ENCODE measurements at regions not wholly inside any gene's neighbourhood (a gene's known extent, or its start where the extent isn't known, plus 50 kb on each side); places are given as distances from the start of the nearest gene placed in this dataset.

DNA sequence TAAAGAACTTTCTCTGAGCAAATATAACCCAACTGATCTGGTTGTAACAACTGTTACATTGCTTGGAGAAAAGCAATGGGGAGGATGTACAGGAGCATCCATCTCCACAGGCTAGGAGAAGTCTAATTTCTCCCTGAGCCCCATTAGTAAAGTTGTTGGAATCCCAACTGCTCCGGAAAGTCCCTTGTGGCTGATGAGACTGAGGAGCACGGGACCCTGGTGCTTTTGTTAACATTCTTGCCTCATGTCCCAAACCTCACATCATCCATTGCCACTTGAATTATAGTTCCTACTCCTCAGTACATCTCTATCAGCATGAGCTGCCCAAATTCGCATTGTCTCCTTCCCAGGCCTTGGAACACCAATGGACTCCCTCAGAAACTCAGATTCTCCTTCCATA lies 260.6 kb upstream of the BMP2 start:
- Histone ChIP-seq H2BK120ac (ENCODE audit: low read depth, low read length) (no peak overlapping the region), H2BK5ac (ENCODE audit: low read depth, low read length, poor library complexity, severe bottlenecking) (no peak overlapping the region), H3K4me2 (ENCODE audit: low read length, poor library complexity, severe bottlenecking) (no peak overlapping the region), H4K91ac (ENCODE audit: low read length) (no peak overlapping the region), H3K27ac (ENCODE audit: low read length, poor library complexity, severe bottlenecking) (no peak overlapping the region), H3K14ac (ENCODE audit: low read length in 2 of 2) (no peak overlapping the region), H3K79me1 (replicated peaks; ENCODE audit: low read length, poor library complexity, severe bottlenecking) (no peaks in the 10 kb centered on the region), H2BK12ac (ENCODE audit: low read length in 2 of 2) (no peak overlapping the region), H3K4me1 (ENCODE audit: control insufficient read depth, insufficient read depth, low read depth, low read length) (no peaks in the 10 kb centered on the region), H3K27me3 (ENCODE audit: control insufficient read depth in 1 of 2, insufficient read depth in 1 of 2, low read length in 2 of 2) (peaks cover 0 to 15% of the 10 kb centered on the region in 2 experiments), H3K4ac (ENCODE audit: low read depth in 1 of 2, low read length in 2 of 2) (no peak overlapping the region), H2AFZ (ENCODE audit: low read depth, low read length) (no peak overlapping the region), H2AK5ac (ENCODE audit: low read length, severe bottlenecking) (no peak overlapping the region), H2BK15ac (ENCODE audit: low read depth, poor library complexity, severe bottlenecking) (no peak overlapping the region), H4K8ac (ENCODE audit: low read length) (no peak overlapping the region), H3K4me3 (ENCODE audit: insufficient read depth in 1 of 2, low read depth in 1 of 2, low read length in 2 of 2) (no peak overlapping the region), H3K9me3 (ENCODE audit: control insufficient read depth, low read length) (peaks cover 5% of the 10 kb centered on the region), H3K9ac (ENCODE audit: low read length) (no peak overlapping the region), H3K18ac (ENCODE audit: low read depth in 1 of 2, low read length in 2 of 2) (no peak overlapping the region), H3K36me3 (ENCODE audit: control insufficient read depth in 1 of 2, insufficient read depth in 2 of 2, low read depth in 1 of 2, low read length in 2 of 2) (no peaks in the 10 kb centered on the region), H3K23ac (ENCODE audit: low read length in 2 of 2) (no peak overlapping the region)
- no peak for DNase-seq
- 86% methylated on average over 3 of the region's 3 CpGs for WGBS

DNA sequence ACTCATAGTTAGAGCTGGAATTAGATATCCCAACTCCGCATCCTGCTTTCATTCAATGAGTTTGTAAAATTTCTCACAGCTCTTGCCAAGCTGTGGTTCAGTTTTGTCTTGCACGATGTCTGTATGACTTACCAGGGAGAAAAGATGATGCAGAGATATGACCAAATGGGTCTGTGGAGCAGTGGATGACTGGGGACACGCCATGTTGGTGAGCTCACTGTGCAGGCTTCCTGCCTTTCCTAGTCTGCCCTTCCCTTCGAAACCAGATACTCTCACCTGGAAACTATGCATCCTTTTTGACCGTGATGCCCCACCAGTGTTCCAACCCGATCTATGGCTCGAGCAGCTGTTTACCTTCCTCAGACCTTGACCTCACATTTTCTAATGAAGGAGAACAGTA lies 262.7 kb upstream of the BMP2 start:
- Histone ChIP-seq H3K4me3 (ENCODE audit: insufficient read depth in 1 of 2, low read depth in 1 of 2, low read length in 2 of 2) (no peak overlapping the region), H3K79me1 (replicated peaks; ENCODE audit: low read length, poor library complexity, severe bottlenecking) (no peaks in the 10 kb centered on the region), H3K27me3 (ENCODE audit: control insufficient read depth in 1 of 2, insufficient read depth in 1 of 2, low read length in 2 of 2) (peaks cover 0 to 15% of the 10 kb centered on the region in 2 experiments), H3K18ac (ENCODE audit: low read depth in 1 of 2, low read length in 2 of 2) (no peak overlapping the region), H2BK120ac (ENCODE audit: low read depth, low read length) (no peak overlapping the region), H2AK5ac (ENCODE audit: low read length, severe bottlenecking) (no peak overlapping the region), H3K9me3 (ENCODE audit: control insufficient read depth, low read length) (peaks cover 15% of the 10 kb centered on the region), H3K9ac (ENCODE audit: low read length) (no peak overlapping the region), H3K4ac (ENCODE audit: low read depth in 1 of 2, low read length in 2 of 2) (no peak overlapping the region), H4K8ac (ENCODE audit: low read length) (no peak overlapping the region), H2BK5ac (ENCODE audit: low read depth, low read length, poor library complexity, severe bottlenecking) (no peak overlapping the region), H2BK12ac (ENCODE audit: low read length in 2 of 2) (no peak overlapping the region), H3K36me3 (ENCODE audit: control insufficient read depth in 1 of 2, insufficient read depth in 2 of 2, low read depth in 1 of 2, low read length in 2 of 2) (no peaks in the 10 kb centered on the region), H3K14ac (ENCODE audit: low read length in 2 of 2) (no peak overlapping the region), H2AFZ (ENCODE audit: low read depth, low read length) (no peak overlapping the region), H3K27ac (ENCODE audit: low read length, poor library complexity, severe bottlenecking) (no peak overlapping the region), H3K23ac (ENCODE audit: low read length in 2 of 2) (no peak overlapping the region), H3K4me1 (ENCODE audit: control insufficient read depth, insufficient read depth, low read depth, low read length) (no peaks in the 10 kb centered on the region), H2BK15ac (ENCODE audit: low read depth, poor library complexity, severe bottlenecking) (no peak overlapping the region), H4K91ac (ENCODE audit: low read length) (no peak overlapping the region), H3K4me2 (ENCODE audit: low read length, poor library complexity, severe bottlenecking) (no peak overlapping the region)
- 98% methylated on average over 6 of the region's 7 CpGs for WGBS
- DNase-seq: no peak

DNA sequence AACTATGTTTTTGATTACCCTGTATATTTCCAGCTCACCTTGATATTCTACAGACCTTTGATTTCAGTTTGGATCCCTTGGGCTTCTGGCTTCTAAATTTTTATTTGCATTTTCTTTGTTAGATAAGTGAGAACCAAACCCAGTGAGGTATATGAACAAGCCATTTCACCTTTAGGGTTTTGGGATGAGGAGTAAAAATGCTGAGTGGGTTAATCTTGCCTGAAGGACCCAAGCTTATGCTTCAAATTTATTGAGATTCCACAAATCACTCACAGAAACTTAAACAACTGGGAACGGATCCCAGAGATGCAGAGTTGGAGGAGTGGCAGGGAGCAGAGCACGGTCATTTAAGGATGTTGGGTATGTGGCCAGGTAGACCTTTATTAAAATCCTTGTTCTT lies 263.3 kb upstream of the BMP2 start:
- H3K4me1 ChIP-seq (ENCODE audit: control insufficient read depth, insufficient read depth, low read depth, low read length): no peaks in the 10 kb centered on the region
- H3K4ac ChIP-seq (ENCODE audit: low read depth in 1 of 2, low read length in 2 of 2): no peak overlapping the region
- H2BK120ac ChIP-seq (ENCODE audit: low read depth, low read length): no peak overlapping the region
- no peak overlapping the region for H2AK5ac ChIP-seq (ENCODE audit: low read length, severe bottlenecking)
- H3K4me3 ChIP-seq (ENCODE audit: insufficient read depth in 1 of 2, low read depth in 1 of 2, low read length in 2 of 2): no peak overlapping the region
- H3K27ac ChIP-seq (ENCODE audit: low read length, poor library complexity, severe bottlenecking): no peak overlapping the region
- no peak overlapping the region for H2BK12ac ChIP-seq (ENCODE audit: low read length in 2 of 2)
- H2BK15ac ChIP-seq (ENCODE audit: low read depth, poor library complexity, severe bottlenecking): no peak overlapping the region
- H4K91ac ChIP-seq (ENCODE audit: low read length): no peak overlapping the region
- H4K8ac ChIP-seq (ENCODE audit: low read length): no peak overlapping the region
- no peak overlapping the region for H3K4me2 ChIP-seq (ENCODE audit: low read length, poor library complexity, severe bottlenecking)
- H3K23ac ChIP-seq (ENCODE audit: low read length in 2 of 2): no peak overlapping the region
- H3K9me3 ChIP-seq (ENCODE audit: control insufficient read depth, low read length): peaks cover 21% of the 10 kb centered on the region
- H3K36me3 ChIP-seq (ENCODE audit: control insufficient read depth in 1 of 2, insufficient read depth in 2 of 2, low read depth in 1 of 2, low read length in 2 of 2): no peaks in the 10 kb centered on the region
- no CpG with 5 or more reads among the region's 2 CpGs for WGBS
- H2AFZ ChIP-seq (ENCODE audit: low read depth, low read length): no peak overlapping the region
- no peak overlapping the region for H3K14ac ChIP-seq (ENCODE audit: low read length in 2 of 2)
- H3K18ac ChIP-seq (ENCODE audit: low read depth in 1 of 2, low read length in 2 of 2): no peak overlapping the region
- H3K9ac ChIP-seq (ENCODE audit: low read length): no peak overlapping the region
- no peak for DNase-seq
- no peaks in the 10 kb centered on the region for H3K79me1 ChIP-seq (replicated peaks; ENCODE audit: low read length, poor library complexity, severe bottlenecking)
- no peak overlapping the region for H2BK5ac ChIP-seq (ENCODE audit: low read depth, low read length, poor library complexity, severe bottlenecking)
- H3K27me3 ChIP-seq (ENCODE audit: control insufficient read depth in 1 of 2, insufficient read depth in 1 of 2, low read length in 2 of 2): peaks cover 0 to 15% of the 10 kb centered on the region in 2 experiments

DNA sequence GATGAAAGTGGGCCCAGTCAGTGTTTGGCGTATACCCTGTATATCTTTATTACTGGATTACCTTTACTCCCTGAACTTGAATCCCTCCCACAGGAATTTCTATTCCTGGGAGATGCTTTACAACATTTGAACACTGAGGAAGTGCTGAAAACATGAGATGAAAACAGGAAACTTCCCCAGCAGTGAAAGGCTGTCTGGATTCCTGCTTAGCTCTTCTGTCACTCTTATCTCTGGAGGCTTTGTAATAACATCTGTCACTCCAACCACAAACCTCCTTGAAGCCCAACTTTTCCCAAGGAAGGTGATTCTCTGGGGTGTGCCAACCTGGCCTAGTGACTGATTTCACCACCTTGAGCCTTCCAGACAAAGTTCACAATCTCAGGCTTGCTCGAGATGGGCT lies 264.5 kb upstream of the BMP2 start:
- no peak overlapping the region for H2BK5ac ChIP-seq (ENCODE audit: low read depth, low read length, poor library complexity, severe bottlenecking)
- H3K79me1 ChIP-seq (replicated peaks; ENCODE audit: low read length, poor library complexity, severe bottlenecking): no peaks in the 10 kb centered on the region
- H4K91ac ChIP-seq (ENCODE audit: low read length): no peak overlapping the region
- no peaks in the 10 kb centered on the region for H3K36me3 ChIP-seq (ENCODE audit: control insufficient read depth in 1 of 2, insufficient read depth in 2 of 2, low read depth in 1 of 2, low read length in 2 of 2)
- H3K9ac ChIP-seq (ENCODE audit: low read length): no peak overlapping the region
- no peak for DNase-seq
- peak overlapping the region in 1 of 2 experiments; percentile 15 for H2BK12ac ChIP-seq (ENCODE audit: low read length in 2 of 2)
- no peaks in the 10 kb centered on the region for H3K4me1 ChIP-seq (ENCODE audit: control insufficient read depth, insufficient read depth, low read depth, low read length)
- no peak overlapping the region for H2BK15ac ChIP-seq (ENCODE audit: low read depth, poor library complexity, severe bottlenecking)
- no peak overlapping the region for H4K8ac ChIP-seq (ENCODE audit: low read length)
- no peak overlapping the region for H3K4me3 ChIP-seq (ENCODE audit: insufficient read depth in 1 of 2, low read depth in 1 of 2, low read length in 2 of 2)
- H3K27ac ChIP-seq (ENCODE audit: low read length, poor library complexity, severe bottlenecking): no peak overlapping the region
- no peak overlapping the region for H3K4ac ChIP-seq (ENCODE audit: low read depth in 1 of 2, low read length in 2 of 2)
- no peak overlapping the region for H2AFZ ChIP-seq (ENCODE audit: low read depth, low read length)
- no peak overlapping the region for H3K23ac ChIP-seq (ENCODE audit: low read length in 2 of 2)
- no peak overlapping the region for H2BK120ac ChIP-seq (ENCODE audit: low read depth, low read length)
- H2AK5ac ChIP-seq (ENCODE audit: low read length, severe bottlenecking): no peak overlapping the region
- peaks cover 32% of the 10 kb centered on the region for H3K9me3 ChIP-seq (ENCODE audit: control insufficient read depth, low read length)
- no peak overlapping the region for H3K4me2 ChIP-seq (ENCODE audit: low read length, poor library complexity, severe bottlenecking)
- WGBS: 100% methylated on average over 1 of the region's 2 CpGs
- no peak overlapping the region for H3K18ac ChIP-seq (ENCODE audit: low read depth in 1 of 2, low read length in 2 of 2)
- no peak overlapping the region for H3K14ac ChIP-seq (ENCODE audit: low read length in 2 of 2)
- peaks cover 3 to 18% of the 10 kb centered on the region in 2 experiments for H3K27me3 ChIP-seq (ENCODE audit: control insufficient read depth in 1 of 2, insufficient read depth in 1 of 2, low read length in 2 of 2)
